ENCODE measurements at regions not wholly inside any gene's neighbourhood (a gene's known extent, or its start where the extent isn't known, plus 50 kb on each side); places are given as distances from the start of the nearest gene placed in this dataset.

- in situ Hi-C loops (cut with MboI; ENCODE audit: low sequenced_read_pairs) = loop anchor here (25.0 kb wide), 1 partner anchor 309 kb away; no protein-coding TSS in a partner anchor
Observed at GRCh38 chr2:172153156-172153555, 50.5 kb upstream of the DLX2 start.

GRCh38 chr2:172153757-172154156 lies 51.1 kb upstream of the DLX2 start:
- in situ Hi-C loops (cut with MboI; ENCODE audit: low sequenced_read_pairs) = loop anchor here (25.0 kb wide), 1 partner anchor 309 kb away; no protein-coding TSS in a partner anchor

- in situ Hi-C loops (cut with MboI; ENCODE audit: low sequenced_read_pairs) = loop anchor here (25.0 kb wide), 1 partner anchor 307 kb away; no protein-coding TSS in a partner anchor
Observed at GRCh38 chr2:172155752-172156151, 53.1 kb upstream of the DLX2 start.

DNA sequence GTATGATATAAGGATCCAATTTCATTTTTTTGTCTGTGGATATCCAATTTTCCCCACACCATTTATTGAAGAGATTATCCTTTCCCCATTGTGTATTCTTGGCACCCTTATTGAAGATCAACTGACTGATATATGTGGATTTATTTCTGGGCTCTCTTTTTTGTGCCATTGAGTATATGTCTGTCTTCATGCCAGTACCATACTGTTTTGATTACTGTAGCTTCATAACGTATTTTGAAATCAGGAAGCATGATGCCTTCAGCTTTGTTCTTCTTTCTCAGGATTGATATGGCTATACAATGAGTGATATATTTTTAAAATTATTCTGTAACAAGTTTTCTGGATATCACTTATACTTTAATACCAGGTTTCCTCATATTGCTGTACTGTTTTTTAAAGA lies 58.1 kb upstream of the DLX2 start:
- in situ Hi-C loops (cut with MboI; ENCODE audit: low sequenced_read_pairs) = loop anchor here (25.0 kb wide), 1 partner anchor 301 kb away; no protein-coding TSS in a partner anchor

- in situ Hi-C loops (cut with MboI; ENCODE audit: low sequenced_read_pairs) = loop anchor here (25.0 kb wide), 1 partner anchor 300 kb away; no protein-coding TSS in a partner anchor
Observed at GRCh38 chr2:172162225-172162733, 59.6 kb upstream of the DLX2 start.

- in situ Hi-C loops (cut with MboI; ENCODE audit: low sequenced_read_pairs) = loop anchor here (25.0 kb wide), 1 partner anchor 299 kb away; no protein-coding TSS in a partner anchor
Observed at GRCh38 chr2:172162739-172163336, 60.1 kb upstream of the DLX2 start.

DNA sequence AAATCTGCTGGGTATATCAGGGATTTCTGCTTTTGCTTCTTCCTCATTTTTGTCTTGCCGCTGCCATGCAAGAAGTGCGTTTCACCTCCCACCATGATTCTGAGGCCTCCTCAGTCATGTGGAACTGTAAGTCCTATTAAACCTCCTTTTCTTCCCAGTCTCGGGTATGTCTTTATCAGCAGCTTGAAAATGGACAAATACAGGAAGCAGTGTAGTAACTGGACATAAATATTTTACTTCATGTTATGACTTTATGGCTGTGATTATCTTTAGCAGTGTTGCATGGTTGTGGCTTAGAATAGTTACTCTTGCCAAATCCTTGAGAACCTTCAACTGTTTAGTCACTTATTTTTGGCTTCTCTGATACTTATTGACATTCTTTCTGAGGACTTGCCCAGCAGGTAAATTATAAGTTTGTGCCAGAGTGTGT lies 66.2 kb upstream of the DLX2 start:
- in situ Hi-C loops (cut with MboI; ENCODE audit: low sequenced_read_pairs) = loop anchor here (25.0 kb wide), 1 partner anchor 293 kb away; no protein-coding TSS in a partner anchor

- in situ Hi-C loops (cut with MboI; ENCODE audit: low sequenced_read_pairs) = loop anchor here (25.0 kb wide), 1 partner anchor 293 kb away; no protein-coding TSS in a partner anchor
Observed at GRCh38 chr2:172169611-172170010, 66.9 kb upstream of the DLX2 start.

DNA sequence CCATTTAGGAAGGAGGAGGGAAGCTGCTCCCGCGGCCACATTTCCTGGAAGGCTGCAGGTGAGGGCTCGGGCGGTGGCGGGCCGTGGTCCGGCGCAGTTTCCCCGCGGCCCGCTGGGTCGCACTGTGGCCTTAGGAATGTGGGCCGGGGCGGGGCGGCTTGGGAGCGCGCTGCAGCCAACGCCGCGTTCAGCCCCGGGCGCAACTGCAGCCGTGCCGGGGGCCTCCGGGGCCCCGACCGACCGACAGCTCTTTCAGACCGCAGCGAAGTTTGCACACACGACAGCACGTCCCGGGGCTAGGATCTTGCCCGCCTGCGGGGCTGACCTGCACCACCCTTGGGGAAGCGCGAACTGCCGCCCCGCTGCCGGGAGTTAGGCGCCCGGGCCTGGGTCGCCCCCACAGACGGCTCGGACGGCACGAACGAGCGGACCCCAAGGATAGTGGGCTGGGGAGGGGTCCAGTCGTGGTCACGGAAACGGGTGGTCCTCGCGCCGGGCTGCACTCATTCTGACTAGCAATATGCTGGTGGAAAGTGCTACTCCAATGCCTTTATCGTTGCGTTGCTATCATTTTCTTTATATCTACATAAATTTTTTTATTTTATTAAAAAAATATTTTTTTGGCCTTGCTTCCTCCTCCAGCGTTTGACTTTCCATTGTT lies 69.9 kb upstream of the DLX2 start:
- in situ Hi-C loops (cut with MboI; ENCODE audit: low sequenced_read_pairs) = loop anchor here (25.0 kb wide), 1 partner anchor 290 kb away; no protein-coding TSS in a partner anchor

- in situ Hi-C loops (cut with MboI; ENCODE audit: low sequenced_read_pairs) = loop anchor here (25.0 kb wide), 1 partner anchor 289 kb away; no protein-coding TSS in a partner anchor
Observed at GRCh38 chr2:172173174-172173706, 70.5 kb upstream of the DLX2 start.

GRCh38 chr2:172177581-172177980 lies 74.9 kb upstream of the DLX2 start:
- in situ Hi-C loops (cut with MboI; ENCODE audit: low sequenced_read_pairs) = no loop called here

- in situ Hi-C loops (cut with MboI; ENCODE audit: low sequenced_read_pairs) = no loop called here
Observed at GRCh38 chr2:172177996-172178395, 75.3 kb upstream of the DLX2 start.

- in situ Hi-C loops (cut with MboI; ENCODE audit: low sequenced_read_pairs) = no loop called here
Observed at GRCh38 chr2:172179045-172179701, 76.5 kb upstream of the DLX2 start.

DNA sequence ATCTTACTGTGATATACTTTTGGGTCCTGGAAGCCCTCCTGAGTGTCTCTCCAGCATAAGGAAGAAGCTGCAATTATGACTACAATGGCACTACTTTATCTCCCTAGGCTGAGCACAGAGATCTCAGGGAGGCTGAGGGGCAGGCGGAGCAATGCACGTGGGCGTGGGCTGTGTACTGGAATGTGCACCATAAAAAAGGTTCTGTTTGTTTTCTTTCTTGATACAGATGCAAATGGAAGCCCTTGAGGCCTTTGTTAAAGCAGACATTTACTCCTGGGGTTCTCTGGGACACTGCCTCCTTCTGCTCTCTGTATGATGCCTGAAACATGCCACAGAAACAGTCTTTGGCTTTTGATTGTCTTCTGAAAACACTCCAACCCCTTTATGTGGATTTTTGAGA lies 79.1 kb upstream of the DLX2 start:
- in situ Hi-C loops (cut with MboI; ENCODE audit: low sequenced_read_pairs) = no loop called here

DNA sequence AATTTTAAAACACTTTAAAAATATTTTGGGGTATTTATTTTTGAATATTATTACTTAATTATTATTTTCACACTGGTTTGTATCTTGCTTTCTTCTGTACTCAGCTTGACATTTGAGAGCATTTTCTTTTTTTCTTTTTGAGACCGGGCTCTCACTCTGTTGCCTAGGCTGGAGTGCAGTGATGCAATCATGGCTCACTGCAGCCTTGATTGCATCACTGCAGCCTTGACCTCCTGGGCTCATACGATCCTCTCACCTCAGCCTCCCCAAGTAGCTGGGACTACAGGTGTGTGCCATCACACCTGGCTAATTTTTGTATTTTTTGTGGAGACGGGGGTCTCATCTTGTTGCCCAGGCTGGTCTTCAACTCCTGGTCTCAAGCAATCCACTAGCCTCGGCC lies 79.9 kb upstream of the DLX2 start:
- in situ Hi-C loops (cut with MboI; ENCODE audit: low sequenced_read_pairs) = no loop called here

DNA sequence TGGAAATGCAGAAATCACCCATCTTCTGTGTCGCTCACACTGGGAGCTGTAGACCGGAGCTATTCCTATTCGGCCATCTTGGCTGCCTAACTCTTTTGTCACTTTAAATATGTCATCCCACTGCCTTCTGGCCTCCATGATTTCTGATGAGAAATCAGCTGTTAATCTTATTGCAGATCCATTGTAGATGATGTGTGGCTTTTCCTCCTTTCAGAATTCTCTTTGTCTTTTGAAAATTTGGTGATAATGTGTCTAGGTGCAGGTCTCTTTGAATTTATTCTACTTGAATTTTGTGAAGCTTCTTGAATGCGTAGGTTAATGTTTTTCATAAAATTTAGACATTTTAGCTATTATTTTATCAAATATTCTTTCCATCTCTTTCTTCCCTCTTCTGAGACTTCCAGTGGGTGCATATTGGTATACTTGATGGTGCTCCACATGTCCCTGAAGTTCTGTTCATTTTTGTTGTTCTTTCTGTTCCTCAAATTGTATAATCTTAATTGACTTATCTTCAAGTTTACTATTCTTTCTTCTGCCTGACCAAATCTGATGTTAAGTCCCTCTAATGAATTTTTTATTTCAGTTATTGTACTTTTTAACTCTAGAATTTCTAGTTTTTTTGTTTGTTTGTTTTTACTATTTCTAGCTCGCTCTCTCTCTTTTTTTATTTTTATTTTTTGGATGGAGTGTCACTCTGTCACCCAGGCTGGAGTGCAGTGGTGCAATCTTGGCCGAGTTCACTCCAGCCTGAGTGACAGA lies 90.8 kb upstream of the DLX2 start:
- in situ Hi-C loops (cut with MboI; ENCODE audit: low sequenced_read_pairs) = no loop called here

DNA sequence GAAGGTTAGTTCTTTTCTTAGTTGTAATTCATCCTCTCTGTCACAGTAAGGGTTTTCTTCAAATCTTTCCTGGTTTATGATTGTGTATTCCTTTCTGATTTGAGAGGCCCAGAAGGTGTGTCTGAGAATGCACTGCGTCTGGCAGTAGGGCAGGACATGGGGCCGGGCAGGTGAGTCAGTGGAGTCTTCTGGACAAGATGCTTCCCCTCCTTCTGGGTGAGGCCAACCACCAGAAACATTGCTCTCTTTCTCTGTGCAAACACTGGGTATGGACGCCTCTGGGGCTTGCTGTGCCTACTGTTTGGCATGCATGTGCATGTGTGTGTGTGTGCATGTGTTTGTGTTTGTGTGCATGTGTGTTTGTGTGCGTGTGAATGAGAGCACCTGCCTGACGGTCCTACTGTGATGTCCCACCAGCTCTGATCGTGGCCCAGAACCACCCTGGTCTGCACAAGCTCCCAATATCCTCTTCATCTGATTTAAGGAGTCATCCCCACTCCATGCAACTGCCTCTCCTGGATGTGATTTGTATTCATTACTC lies 93.2 kb upstream of the DLX2 start:
- in situ Hi-C loops (cut with MboI; ENCODE audit: low sequenced_read_pairs) = no loop called here

GRCh38 chr2:172196768-172197431 lies 94.2 kb upstream of the DLX2 start:
- in situ Hi-C loops (cut with MboI; ENCODE audit: low sequenced_read_pairs) = no loop called here

DNA sequence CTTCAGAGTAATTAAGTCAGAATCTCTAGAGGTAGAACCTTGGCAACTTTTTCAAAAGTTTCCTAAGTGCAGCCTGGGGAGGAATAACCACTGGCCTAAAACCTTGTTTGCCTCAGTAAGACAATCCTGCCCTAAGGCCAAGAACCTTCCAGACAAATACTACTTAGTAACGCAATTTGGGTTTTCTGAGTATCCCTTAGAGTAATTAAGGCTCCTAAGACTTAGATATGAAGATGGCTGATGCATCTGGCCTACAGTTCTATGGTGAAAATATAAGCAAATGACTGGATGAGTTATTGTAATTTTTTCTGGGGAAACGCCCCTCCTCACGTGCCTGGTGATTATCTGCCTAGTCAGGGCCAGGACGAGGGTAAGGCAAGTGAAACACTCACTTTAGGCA lies 95.7 kb upstream of the DLX2 start:
- in situ Hi-C loops (cut with MboI; ENCODE audit: low sequenced_read_pairs) = no loop called here

DNA sequence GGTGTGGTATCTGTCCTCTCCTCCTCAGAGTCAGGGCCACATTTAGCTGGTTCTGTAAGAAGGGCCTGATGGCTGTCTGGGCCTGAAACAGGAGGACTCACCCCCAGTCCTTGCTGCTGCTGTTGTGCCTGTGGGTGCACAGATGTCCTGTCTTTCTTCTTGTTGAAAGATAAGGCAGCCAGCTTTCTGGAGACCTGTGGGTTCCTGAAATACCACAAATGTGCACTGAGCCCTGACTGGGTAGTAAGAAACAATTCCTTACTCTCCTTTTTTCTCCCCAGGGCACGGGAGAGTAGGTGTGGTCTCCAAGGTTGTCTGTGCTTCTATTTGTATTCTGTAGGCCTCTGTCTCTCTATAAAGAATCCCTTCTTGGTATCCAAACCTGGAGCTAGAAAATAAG lies 96.2 kb upstream of the DLX2 start:
- in situ Hi-C loops (cut with MboI; ENCODE audit: low sequenced_read_pairs) = no loop called here
